Astrocyte of the spinal cord (primary cell): ENCODE measurements at regions not wholly inside any gene's neighbourhood (a gene's known extent, or its start where the extent isn't known, plus 50 kb on each side); places are given as distances from the start of the nearest gene placed in this dataset.
"Not testable (repeated sequence)": the region's sequence is repeated elsewhere in the genome, so short reads cannot be mapped to it uniquely, and the experiment has no call there.

Experiments used
- DNase-seq: peaks from one replicate; pipeline ENCODE4 v3.0.0; 2011; ENCODE audit warnings: low read depth, low spot score
- H3K4me3 ChIP-seq: 2 replicates; pipeline ENCODE4 v1.5.1; 2011; ENCODE audit warnings: low read depth, mild to moderate bottlenecking, low read length, moderate library complexity
- in situ Hi-C: cut with HindIII; loops from 2 replicates; pipeline ENCODE4 v1.10.0; 2017; ENCODE audit warnings: low sequenced_read_pairs
- TF ChIP-seq, protein P1 (sequence below): IDR thresholded peaks from 2 replicates; pipeline ENCODE4 v1.5.1; 2012; ENCODE audit warnings: low read depth, mild to moderate bottlenecking, low read length, inconsistent platforms

GRCh38 chr5:110269478-110270142, 456.9 kb downstream of the TMEM232 start:
- TF ChIP-seq, protein P1, sequence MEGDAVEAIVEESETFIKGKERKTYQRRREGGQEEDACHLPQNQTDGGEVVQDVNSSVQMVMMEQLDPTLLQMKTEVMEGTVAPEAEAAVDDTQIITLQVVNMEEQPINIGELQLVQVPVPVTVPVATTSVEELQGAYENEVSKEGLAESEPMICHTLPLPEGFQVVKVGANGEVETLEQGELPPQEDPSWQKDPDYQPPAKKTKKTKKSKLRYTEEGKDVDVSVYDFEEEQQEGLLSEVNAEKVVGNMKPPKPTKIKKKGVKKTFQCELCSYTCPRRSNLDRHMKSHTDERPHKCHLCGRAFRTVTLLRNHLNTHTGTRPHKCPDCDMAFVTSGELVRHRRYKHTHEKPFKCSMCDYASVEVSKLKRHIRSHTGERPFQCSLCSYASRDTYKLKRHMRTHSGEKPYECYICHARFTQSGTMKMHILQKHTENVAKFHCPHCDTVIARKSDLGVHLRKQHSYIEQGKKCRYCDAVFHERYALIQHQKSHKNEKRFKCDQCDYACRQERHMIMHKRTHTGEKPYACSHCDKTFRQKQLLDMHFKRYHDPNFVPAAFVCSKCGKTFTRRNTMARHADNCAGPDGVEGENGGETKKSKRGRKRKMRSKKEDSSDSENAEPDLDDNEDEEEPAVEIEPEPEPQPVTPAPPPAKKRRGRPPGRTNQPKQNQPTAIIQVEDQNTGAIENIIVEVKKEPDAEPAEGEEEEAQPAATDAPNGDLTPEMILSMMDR: no peak
- H3K4me3 ChIP-seq: no peak overlapping the region
- in situ Hi-C loops: no loop called here
- no peak for DNase-seq

DNA sequence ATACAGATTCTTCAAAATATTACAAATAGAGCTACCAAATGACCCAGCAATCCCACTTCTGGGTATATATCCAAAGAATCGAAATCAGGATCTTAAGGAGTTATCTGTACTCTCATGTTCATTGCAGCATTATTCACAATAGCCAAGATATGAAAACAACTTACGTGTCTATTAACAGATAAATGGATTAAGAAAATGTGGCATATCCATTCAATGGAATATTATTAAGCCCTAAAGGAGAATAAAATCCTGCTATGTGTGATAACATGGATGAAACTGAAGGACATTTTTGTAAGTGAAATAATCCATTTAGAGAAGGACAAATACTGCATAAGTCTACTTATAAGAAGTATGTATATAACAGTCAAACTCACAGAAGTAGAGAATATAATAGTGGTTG, 450.6 kb downstream of the TMEM232 start:
- in situ Hi-C loops: no loop called here
- no peak overlapping the region for H3K4me3 ChIP-seq
- TF ChIP-seq, protein P1: no peak
- no peak for DNase-seq

- H3K4me3 ChIP-seq, DNase-seq, in situ Hi-C loops: not testable (repeated sequence)
Measured at GRCh38 chr5:110278449-110278848, 448.0 kb downstream of the TMEM232 start.

DNA sequence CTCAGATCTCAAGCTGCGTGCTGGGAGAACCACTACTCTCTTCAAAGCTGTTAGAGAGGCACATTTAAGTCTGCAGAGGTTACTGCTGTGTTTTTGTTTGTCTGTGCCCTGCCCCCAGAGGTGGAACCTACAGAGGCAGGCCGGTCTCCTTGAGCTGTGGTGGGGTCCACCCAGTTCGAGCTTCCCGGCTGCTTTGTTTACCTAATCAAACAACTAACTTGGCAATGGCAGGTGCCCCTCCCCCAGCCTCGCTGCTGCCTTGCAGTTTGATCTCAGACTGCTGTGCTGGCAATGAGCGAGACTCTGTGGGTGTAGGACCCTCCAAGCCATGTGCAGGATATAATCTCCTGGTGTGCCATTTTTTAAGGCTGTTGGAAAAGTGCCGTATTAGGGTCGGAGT, 442.4 kb downstream of the TMEM232 start:
- in situ Hi-C loops, H3K4me3 ChIP-seq, DNase-seq: not testable (repeated sequence)

GRCh38 chr5:110288766-110289511, 437.5 kb downstream of the TMEM232 start:
- DNase-seq: peak; percentile 80

DNA sequence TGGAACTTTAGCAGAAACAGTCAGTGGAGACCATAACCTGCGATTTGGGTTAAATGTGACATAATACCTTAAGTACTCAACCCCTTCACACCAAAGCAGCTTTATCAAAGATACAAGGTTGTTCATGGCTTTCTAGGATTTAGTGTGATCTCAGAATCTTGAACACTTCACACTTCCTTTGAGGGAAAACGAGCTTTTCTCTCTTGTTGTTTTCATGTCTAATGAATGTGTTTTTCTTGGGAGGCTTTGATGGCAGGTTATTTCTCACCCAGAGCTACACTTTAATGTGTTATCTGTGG, 437.0 kb downstream of the TMEM232 start:
- DNase-seq: no peak
- TF ChIP-seq, protein P1: no peak
- in situ Hi-C loops: no loop called here

More at GRCh38 chr5:110288766-110289511, 437.5 kb downstream of the TMEM232 start:
- in situ Hi-C loops: no loop called here
- TF ChIP-seq, protein P1: no peak
- H3K4me3 ChIP-seq: no peak overlapping the region

DNA sequence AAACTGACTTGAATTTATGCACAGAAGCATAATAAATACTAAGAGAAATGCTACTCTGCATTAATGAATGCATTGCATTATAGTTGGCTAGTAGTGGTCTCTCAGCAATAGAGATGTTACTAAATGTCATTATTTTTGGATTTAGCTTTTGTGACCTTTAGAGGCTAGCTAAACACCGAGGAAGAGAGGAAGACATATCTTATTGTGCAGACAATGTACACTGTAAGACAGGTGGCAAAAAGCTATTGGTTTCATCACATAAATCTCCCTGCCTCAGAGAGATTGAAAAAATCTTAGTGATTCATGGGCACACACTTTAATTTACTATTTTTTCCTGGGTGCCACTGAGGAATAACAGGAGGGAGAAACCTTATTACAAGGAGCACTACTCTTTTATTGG, 435.9 kb downstream of the TMEM232 start:
- TF ChIP-seq, protein P1: no peak
- H3K4me3 ChIP-seq: no peak overlapping the region
- in situ Hi-C loops: no loop called here
- no peak for DNase-seq

More for the DNA sequence above, 437.0 kb downstream of the TMEM232 start:
- H3K4me3 ChIP-seq: no peak overlapping the region
